Fibroblast of the conjunctiva (primary cell): ENCODE measurements at regions not wholly inside any gene's neighbourhood (a gene's known extent, or its start where the extent isn't known, plus 50 kb on each side); places are given as distances from the start of the nearest gene placed in this dataset.
"Not testable (repeated sequence)": the region's sequence is repeated elsewhere in the genome, so short reads cannot be mapped to it uniquely, and the experiment has no call there.

ENCODE experiments used
- DNase-seq: peaks from one replicate; pipeline ENCODE4 v3.0.0-alpha.2; 2010; ENCODE audit warnings: low read depth

DNA sequence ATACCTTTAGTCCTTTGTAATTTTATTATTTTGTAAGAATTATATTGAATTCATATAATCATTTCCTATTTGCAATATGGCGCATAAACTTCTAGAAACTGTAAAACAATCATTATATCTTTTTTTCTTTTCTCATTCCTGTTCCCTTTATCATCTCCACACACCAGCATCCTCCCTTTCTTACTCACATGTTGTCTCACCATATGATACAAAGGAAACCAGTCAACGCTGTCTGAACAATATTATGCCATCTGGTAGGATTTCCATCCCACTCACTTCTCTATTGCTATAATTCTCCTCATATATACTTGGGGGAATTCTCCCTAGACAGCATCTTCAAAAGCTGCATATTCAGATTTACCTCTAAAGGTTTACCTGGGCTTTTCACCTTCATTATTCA lies 389.8 kb downstream of the NDFIP2 start:
- no peak for DNase-seq

DNA sequence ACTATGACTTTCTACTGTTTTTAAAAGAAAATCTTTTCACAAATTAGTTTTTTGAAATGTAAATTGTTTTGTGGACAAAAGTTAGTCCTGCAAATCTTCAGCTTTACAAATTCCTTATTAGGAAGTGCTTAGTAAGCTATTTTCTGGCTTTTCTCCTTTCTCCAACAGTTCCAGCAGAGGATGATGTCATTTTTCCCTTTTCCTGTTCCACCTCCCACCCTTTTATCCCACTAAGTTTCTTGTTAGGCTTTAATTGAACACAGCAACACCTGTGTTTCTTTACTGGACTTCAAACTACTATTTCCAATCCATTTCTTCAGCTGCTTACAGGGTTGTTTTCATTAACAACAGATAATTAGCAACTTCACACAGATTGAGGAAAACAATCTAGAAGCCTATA lies 389.2 kb downstream of the NDFIP2 start:
- no peak for DNase-seq

DNA sequence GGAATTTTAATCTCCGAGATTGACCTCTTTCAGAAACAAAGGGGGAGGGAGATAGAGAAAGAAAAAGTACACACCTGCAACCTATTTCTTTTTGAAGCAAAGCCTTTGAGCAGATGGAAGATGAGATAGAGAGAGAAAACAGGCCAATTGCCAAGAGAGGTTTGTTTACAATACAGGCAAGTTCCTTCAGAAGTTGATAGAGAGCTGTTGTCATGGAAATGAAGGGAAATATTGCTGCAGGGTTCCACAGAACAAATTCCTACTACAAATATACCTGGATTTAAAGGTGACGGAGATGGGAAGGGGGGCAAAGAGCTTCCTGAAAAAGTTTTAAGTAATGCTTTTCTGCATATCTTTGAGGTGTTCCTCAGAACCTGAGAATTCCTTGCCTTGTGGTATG lies 388.4 kb downstream of the NDFIP2 start:
- DNase-seq: no peak

DNA sequence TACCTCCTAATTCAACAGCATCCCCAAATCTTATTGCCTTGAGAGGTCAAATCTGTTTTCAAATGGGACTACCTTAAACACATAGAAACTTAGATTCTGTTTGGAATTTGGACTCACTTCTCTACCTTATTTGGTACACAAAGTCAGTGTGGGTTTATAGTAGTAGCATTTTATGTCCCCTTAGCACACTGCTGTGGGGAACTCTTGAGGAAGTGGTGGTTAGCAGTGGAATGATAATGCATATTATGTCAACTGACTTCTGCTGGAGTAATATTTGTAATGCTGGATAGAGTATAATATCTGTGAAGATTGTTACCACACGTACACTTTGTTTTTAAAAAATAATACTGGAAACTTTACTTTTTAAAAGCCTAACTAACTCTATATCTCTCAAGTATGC lies 386.3 kb downstream of the NDFIP2 start:
- no peak for DNase-seq

DNA sequence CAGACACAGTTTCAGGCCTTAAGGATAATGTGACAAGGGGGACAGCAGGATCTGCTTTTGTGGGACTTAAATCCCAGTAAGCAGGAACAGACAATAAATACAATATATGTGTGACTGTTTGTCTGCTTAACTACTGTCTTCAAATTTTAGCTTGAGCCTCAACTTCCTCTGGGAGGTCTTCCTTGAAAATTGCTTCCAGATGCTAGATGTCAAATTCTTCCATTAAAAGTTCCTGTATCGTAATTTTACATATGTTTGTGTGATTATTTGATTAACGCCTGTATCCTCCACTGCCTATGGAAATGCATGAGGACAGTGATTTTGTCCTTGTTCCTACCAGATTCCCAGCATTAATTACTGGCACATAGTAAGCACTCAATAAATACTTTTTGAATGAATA lies 385.5 kb downstream of the NDFIP2 start:
- no peak for DNase-seq

DNA sequence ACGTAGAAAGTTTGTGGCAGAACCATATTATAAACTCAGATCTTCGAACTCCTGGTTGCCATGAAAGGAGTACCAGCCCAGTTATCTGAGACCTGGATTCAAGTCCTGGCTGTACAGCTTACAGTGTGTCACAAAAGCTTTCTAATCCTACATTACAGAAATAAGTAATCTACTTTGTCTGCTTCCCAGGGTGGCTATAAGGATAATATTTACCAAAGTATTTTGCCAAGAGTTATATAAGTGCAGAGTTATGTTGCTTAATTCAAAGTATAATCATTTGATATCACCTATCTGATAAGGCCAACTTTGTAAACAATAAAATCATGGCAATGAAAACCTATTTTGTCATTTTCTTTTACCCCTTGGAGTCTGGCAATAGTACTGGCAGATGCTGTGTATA lies 381.6 kb downstream of the NDFIP2 start:
- DNase-seq: no peak

DNA sequence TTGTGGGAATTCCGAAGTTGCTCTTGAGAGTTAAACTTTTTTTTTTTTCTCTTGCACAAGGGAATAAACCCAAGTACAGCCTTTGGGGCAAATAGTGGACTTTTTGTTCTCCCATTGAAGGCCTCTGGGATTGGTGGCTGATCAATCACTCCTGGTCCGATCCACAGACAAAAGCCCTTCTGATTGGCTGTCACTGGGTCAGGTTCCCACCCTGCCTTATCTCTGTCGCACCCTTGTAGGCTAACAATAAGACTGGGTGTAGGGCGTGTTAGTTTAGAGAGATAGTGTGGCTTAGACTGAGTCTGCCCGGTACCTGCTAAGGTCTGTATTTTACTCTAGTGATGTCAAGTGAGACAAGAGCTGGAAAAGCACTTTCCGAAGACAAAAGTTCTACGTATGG lies 380.8 kb downstream of the NDFIP2 start:
- no peak for DNase-seq

DNA sequence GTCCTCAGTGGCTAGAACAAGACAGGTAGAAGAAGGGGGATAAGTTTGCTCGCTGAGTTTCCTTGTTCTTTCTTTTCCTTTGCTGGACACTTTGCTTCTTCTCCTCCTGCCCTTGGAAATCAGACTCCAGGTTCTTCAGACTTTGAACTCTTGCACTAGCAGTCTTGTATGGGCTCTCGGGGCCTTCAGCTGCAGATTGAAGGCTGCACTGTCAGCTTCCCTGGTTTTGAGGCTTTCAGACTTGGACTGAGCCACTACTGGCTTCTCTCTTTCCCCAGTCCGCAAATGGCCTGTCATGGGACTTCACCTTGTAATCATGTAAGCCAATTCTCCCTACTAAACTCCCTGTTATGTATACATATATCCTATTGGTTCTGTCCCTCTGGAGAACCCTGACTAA lies 379.8 kb downstream of the NDFIP2 start:
- no peak for DNase-seq

DNA sequence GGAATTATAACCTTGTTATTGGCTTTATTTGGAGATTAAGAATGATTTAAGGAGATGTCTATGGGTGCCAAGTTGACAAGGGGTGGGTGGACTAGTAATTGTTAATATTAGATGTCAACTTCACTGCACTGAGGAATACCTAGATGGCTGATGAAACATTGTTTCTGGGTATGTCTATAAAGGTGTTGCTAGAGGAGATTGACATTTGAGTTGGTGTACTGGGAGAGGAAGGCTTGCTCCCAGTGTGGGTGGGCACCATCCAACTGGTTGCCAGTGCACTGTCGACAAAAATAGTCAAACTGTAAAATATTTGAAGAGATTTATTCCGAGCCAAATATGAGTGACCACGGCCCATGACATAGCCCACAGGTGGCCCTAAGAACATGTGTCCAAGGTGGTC lies 378.8 kb downstream of the NDFIP2 start:
- DNase-seq: no peak

DNA sequence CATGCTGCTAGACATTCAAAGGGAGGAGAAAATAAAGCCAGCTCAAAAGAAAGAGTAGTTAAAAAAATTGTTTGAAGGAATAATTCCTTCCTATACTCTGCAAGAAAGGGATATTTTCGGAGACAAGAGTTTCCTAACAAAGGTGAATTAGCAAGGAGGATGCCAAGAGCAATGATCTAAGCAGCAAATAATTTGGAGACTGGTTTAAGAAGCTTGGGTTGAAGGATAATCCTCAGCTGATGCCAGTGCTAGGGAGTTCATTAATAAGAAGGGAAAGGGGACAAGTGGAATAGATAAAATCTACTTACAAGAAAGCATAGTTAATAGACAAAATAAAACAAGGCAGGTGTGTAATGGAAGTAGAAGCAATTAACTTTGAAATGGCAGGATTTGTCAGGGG lies 372.3 kb downstream of the NDFIP2 start:
- no peak for DNase-seq

DNA sequence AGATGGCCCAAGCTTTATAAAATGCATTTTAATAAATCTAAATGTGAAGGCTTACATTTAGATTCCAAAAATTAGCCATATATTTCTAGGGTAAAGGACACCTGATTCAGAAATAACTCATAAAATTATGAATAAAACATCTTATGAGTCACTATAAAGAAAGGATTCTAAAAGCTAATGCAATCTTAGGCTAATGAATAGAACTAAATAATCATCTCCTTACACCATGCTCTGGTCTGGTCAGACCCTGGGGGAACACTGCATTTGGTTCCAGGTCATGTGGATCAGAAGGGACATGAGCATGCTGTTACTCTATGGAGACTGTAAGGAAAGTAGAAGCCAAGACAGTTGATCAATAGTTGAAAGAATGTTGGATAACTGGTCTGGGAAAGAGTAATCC lies 370.4 kb downstream of the NDFIP2 start:
- no peak for DNase-seq

DNA sequence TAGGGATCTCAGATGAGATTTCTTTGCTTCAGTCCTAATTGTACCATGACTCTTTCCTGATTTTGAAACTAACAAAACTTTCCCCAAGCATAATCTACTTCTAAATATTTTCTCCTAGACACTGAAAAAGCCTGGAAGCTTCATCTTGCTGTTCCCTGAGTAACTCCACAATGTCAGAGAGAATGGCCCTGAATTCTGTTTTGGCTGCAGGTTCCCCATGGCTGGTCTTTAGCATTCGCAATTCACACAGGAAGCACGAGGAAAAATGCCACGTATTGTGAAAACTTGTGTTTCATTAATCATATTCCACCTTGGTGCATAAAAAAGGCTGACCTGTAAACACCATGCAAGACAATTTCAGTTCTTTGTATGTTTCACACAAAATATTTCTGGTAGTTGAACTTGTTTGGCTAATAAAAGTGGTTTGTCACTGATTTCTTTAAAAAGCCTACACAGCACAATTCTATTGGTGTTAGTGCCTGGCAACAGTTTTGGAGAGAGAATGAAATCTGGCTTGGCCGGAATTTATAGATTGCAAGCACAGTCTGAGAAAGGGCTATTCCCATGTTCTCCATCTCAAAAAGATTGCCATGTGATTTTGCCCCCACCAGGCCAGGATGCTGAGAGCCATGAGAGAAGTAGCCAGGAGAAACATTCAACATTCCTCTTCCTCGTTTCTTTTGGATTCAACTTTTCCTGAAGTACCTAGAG lies 367.1 kb downstream of the NDFIP2 start:
- no peak for DNase-seq

DNA sequence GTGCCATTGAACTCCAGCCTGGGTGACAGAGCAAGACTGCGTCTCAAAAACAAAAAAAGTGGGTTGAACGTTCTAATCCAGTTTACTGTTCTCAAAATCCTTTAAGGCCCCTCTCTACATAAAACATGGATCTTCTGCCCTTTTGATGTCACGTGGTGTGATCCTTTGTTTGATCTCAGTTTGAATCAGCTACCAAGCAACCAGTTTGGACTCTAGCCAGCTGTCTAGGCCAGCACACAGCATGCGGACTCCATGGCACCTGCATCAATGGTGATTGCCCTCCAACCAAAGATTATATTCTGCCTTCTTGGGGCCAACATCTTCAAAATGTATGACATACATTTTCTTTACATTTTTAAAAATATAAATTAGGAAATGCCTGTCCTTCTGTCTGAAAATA lies 365.4 kb downstream of the NDFIP2 start:
- DNase-seq: no peak

DNA sequence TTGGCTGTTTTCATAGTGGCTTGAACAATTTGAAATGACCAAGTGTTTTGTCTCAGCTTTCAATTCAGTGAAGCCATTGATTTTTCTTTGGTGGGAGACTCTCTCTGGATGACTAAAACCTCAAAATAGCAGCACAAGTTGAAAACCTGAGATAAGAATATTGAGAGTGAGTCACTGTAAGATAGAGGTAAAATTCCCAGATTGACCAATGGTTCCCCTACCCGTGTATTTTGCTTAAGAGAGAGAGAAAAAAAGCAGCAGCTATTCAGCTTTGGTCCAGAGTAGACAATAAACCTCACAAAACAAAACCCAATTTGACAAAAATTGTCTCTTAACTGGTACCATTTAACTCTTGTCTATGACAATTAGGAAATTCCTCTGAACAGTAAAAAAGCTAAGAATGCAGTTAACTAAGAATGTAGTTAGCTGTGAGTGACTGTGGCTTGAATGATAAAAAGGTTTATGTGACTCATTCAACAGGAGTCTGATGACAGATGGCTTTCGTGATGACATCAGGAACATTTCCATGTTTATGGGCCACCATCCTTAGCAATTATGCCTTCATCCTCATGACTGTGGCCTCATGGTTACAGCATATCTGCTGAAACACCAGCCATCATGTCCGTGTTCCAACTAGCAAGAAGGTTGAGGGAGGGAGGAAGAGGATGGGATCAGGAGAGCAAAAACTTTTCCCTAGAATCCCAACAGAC lies 356.9 kb downstream of the NDFIP2 start:
- DNase-seq: no peak

DNA sequence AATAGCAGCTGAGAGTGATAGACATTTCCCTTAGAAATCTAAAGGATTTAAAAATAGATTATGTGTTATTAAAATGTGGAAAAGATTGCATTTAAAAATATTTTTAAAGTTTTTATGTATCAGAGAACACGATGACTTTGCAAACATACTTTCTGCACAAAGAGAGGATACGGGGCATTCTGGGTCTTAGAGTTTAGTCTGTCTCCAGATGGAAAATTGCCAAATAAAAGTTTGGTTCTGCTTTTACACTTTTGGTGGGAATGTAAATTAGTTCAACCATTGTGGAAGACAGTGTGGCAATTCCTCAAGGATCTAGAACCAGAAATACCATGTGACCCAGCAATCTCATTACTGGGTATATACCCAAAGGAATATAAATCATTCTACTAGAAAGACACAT lies 355.2 kb downstream of the NDFIP2 start:
- not testable (repeated sequence) for DNase-seq

DNA sequence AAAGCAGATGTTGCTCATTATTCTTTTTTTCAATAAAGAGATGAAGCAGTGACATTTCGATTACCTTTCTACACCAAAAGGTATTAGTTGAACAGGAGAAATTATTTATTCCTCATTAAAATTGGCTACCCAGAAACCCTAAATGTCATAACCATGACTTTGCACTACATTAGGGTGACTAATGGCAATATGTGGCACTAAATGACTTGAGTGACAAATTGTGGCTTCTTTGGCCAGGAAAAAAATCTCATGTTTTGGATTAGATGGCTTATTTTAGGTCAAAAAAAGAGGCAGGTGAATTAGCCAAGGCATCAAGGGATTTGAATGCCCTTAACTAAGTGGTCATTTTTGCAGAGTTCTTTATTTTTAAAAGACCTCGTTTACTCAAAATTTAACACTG lies 353.9 kb downstream of the NDFIP2 start:
- no peak for DNase-seq

DNA sequence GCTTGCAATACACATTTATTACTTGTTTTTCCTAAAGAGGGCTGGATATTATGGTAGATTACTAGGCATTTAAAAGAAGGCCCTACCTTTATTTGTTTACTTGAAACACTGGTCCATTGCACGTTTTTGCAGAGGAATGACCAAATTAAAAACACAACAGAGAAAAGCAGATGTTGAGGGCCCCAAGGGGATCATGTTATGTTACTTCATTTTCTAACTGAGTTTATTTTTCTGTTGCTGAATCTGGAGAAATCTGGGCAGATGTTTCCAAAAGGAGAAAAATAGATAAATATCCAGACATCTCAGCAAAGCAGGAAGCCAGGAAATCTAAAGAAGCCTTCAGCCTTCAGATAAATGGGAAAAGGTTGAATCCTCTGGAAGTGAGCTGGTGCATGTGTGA lies 353.0 kb downstream of the NDFIP2 start:
- no peak for DNase-seq

DNA sequence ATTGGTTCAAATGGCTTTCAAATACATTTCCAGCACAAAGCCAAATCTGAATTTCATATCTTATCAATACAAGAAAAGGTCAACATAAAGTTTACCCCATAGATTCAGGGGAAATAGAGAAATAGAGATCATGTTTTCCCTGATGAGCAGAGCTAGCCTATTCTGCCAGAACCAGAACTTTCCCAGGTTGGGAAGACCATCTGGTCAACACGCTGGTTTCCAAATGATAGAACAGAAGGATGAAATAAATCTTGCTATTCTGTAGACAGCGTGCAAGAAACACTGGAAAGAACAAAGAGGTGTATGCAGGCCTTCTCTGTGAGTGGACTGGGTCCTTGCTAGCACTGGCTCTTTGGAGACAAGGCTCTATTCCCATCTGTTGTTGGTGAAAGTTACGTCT lies 350.6 kb downstream of the NDFIP2 start:
- DNase-seq: no peak

DNA sequence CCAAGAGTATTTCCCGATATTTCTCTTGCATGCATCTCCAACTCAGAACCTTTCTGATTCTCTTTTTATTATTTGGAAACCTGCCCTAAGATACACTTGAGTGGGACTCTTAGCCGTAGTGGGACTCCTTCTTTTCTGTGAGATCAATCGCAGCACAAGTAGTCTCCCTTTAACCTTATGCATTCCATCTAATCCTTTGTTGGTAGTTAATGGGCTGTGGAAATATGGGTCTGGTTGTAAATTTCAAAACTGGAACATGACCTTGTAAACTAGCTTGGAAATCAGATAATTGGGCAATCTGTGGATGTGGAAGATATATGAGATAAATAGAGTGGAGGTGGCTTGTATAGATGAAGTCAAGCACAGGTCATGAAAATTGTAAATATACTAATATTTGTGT lies 350.0 kb downstream of the NDFIP2 start:
- no peak for DNase-seq

DNA sequence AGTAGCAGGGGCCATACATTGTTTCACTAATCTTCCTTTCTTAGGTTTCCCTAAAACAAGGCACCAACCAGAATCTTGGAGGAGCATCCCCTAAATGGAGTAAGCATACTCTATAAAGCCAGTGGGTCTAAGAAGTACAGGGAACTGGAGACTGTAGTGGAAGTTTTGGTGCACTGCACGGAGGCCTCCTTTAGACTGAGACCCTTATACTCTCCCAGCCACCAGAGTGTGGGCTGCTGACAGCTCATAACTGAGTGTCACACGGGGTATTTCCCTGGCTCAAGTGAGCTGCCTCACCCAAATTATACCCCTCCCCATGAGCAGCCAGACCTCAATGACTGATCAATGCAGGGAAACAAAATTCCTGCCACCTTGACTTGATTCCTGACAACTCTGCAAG lies 349.5 kb downstream of the NDFIP2 start:
- DNase-seq: no peak

DNA sequence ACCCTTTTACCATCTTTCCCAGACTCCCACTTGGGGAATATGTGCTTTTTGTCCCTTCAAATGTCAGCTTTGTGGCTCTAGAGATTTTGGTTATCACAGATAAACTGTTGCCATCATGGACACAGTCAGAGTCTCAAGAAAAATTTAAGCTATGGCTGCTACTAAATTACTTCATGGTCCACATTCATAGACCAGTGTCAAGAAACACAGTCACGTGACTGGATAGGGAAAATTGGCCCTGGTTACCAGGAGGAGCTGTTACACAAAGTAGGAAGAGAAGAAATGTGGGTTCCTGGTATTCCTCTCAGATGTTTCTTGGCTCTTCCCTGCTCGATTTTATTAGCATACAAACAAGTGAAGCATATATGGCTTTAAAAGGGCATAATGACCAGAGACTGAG lies 348.9 kb downstream of the NDFIP2 start:
- no peak for DNase-seq

DNA sequence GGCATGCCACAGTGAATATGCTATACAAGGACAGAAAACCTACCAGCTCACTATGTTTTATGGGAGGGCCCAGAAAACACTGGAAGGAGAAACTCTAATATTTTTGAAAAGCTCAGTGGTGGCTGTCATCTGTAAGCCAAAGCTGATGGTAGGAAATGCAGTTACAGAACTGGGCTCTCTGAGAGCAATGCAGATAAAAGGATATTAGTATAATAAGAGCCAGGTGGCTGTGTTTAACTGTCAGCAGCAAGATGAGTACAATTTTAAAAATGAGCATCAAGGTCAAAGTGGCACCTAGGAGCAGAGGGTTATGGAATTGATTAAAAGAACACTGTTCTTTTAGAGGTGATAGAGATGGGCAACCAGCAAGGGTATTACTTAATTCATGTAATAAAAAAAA lies 345.0 kb downstream of the NDFIP2 start:
- no peak for DNase-seq

DNA sequence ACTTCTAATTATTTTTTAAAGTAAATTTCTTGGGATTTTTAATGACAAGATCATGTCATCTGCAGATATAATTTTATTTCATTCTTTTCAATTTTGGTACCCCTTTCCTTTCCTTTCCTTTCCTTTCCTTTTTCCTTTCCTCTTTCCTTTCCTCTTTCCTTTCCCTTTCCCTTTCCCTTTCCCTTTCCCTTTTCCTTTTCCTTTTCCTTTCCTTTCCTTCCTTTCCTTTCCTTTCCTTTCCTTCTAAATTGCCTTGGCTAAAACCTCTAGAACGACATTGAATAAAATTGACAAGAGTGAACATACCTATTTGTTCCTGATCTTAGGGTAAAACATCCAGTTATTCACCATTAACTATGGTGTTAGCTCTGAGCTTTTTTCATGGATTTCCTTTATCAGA lies 334.1 kb downstream of the NDFIP2 start:
- DNase-seq: no peak
